ENCODE measurements at regions not wholly inside any gene's neighbourhood (a gene's known extent, or its start where the extent isn't known, plus 50 kb on each side); places are given as distances from the start of the nearest gene placed in this dataset.

DNA sequence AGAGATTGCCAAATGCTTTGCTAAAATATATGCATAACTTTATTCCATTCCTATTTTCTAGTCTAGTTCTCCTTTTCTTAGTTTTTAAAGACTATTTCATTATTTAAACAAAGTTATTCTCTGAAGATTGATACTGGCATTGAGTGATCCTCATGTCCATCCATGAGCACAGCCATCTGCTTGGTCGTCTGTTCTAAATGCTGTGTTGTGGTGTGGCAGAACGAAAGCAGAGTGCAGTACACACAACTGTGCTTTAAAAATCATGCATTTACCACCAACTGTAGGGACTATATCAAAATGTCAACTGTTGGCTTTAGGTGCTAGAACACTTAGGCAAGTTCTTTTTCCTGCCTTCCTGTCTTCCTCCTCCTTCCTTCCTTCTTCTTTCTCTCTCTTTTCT lies 226.6 kb downstream of the ACKR3 start:
- no peak for DNase-seq (ENCODE audit: low read depth in 2 of 2)

DNA sequence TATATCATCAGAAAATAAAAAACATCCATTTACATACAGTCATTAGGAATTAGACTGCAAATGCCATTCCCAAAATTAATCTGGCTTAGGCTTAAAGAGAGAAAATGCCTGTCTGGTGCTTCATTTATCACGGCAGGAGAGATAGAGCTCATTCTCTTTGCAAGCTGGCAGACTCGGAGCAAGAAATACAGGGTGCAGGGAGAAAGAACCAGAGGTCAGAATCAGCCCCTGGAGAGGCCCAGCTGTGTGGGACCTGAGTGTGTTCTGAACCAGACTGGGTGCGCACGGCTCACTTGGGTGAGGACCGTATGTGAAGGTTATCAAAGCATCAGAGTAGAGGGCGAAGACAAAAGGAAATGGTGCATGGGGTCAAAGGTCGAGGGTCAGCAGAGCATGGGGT lies 227.8 kb downstream of the ACKR3 start:
- no peak for DNase-seq (ENCODE audit: low read depth in 2 of 2)

- no peak for DNase-seq (ENCODE audit: low read depth in 2 of 2)
These were observed 228.9 kb downstream of the ACKR3 start for GRCh38 chr2:236798491-236798890.

GRCh38 chr2:236799391-236800026 lies 229.9 kb downstream of the ACKR3 start:
- no peak for DNase-seq (ENCODE audit: low read depth in 2 of 2)

GRCh38 chr2:236802862-236803261 lies 233.2 kb downstream of the ACKR3 start:
- DNase-seq (ENCODE audit: low read depth in 2 of 2), result no peak

DNA sequence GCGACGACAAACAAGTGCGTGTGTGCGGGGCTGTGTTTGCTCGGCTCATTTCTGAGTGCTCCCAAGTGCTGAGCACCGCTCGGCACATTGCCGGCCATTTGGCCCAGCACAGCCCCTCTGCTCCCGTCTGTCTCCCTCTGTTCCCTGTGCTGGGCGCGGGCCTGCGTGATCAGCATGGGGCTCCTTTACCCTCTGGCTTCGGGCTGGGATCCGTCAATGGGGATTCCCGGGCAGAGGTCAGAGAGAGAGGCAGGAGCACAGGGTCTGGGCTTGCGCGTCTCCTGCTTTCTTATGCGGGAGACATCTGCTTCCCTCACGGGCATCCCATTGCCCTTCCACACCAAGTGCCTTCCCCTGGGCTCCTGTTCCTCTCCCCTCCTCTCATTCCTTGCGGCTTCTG lies 234.0 kb downstream of the ACKR3 start:
- no peak for DNase-seq (ENCODE audit: low read depth in 2 of 2)

- no peak for DNase-seq (ENCODE audit: low read depth in 2 of 2)
These were observed 236.3 kb downstream of the ACKR3 start for GRCh38 chr2:236805800-236806531.

- no peak for DNase-seq (ENCODE audit: low read depth in 2 of 2)
These were observed 240.1 kb downstream of the ACKR3 start for GRCh38 chr2:236809716-236810115.

DNA sequence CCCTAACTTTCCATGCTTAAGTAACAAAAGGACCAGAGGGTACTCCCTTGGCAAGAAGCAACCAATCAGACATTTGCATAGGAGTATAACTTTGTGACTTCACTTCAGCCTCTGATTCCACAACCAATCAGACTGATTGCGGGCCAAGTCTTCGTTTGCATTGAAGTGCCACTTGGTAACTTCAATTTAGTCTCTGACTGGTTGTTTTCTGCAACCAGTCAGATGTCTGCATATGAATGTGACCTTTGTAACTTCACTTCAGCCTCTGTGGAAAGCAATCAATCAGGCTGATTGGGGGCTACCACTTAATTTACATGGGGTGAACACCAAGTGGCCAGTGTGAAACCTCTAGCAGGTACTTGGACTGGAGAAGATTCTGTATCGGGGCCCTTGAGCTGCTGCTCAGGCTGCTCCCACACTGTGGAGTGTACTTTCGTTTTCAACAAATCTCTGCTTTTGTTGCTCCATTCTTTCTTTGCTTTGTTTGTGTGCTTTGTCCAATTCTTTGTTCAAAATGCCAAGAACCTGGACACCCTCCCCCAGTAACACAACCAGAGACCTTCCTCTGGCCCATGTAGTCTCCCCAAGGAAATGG lies 241.5 kb downstream of the ACKR3 start:
- DNase-seq (ENCODE audit: low read depth in 2 of 2), result no peak

GRCh38 chr2:236813766-236814165 lies 244.1 kb downstream of the ACKR3 start:
- no peak for DNase-seq (ENCODE audit: low read depth in 2 of 2)

GRCh38 chr2:236814593-236814992 lies 245.0 kb downstream of the ACKR3 start:
- no peak for DNase-seq (ENCODE audit: low read depth in 2 of 2)

- DNase-seq (ENCODE audit: low read depth in 2 of 2), result no peak
These were observed 246.1 kb downstream of the ACKR3 start for GRCh38 chr2:236815746-236816145.

DNA sequence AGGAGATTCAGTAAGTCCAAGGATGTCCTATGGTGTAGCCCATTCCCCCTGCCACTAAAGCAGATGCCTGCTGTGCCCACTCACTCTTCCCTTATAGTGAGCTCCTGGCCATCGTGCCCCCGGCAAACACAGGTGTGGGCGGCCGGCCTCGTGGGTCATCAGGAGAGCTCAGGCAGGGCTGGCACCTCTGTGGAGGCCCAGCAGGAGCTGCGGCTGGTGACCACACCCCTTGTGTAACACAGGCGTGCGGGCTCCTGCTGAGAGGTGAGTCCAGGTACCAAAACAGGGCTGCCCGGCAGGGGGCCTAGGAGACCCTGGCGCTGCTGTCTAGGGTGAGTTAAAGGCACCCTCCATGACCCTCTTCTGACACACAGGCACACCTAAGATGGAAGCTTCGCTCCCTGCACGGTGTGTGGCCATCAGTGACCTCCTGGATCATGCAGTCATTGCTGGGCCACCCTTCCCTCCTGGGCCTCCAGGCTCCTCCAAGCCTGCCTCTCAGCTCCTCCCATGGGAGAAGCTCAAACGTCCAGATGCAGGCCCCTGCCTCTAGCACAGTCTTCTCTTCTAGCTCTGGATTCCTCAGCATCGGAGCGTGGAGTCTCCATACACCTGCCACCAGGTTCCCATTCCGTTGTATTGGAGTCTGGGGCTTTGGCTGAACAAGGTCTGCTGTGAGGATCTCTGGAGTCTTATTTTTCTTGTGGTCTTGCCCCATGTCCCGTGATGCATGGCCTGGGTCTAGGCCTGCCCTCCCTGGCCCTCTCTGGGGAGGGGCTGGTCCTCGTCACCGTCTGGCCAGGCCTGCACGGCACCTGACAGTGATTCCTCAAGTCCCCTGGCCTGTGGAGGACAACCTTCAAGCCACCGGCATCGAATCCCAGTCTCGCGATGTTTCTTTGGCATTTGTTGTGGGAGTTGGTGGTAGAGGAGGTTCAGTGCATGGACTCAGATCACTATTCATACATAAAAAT lies 246.9 kb downstream of the ACKR3 start:
- DNase-seq (ENCODE audit: low read depth in 2 of 2), result no peak

DNA sequence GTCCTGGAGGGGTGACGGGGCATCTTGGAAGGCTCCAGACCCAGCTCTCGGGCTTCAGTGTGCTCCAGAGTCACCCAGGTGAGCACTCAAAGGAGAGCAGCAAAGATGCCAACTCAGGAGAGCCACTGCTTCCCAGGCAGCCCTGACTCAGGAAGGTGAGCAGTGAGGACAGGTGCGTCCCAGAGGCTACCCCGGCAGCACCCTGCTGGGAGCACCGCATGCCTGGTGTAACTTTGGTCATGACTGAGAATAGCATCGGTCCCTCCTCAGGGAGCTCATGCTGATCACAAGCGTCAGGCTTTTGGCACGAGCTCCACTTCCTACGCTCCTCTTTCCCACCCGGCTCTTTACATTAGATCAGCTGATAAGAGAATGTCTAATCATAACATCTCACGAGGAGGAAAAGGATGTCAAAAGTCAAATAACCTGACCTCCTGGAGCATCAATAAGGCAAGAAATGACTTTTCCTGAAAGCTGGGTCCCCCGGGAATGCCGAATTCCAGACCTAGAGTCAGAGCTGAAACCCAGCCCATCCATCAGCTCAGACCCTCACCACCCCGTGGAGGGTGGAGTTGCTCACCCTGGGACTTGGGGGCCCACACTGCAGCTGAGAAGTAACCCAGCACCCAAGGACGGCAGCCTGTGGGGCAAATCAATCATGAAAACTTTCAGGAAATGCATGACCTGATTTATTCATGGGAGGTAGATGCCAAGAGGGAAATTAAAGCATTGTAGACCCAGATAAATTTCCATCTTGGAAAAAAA lies 248.8 kb downstream of the ACKR3 start:
- no peak for DNase-seq (ENCODE audit: low read depth in 2 of 2)

DNA sequence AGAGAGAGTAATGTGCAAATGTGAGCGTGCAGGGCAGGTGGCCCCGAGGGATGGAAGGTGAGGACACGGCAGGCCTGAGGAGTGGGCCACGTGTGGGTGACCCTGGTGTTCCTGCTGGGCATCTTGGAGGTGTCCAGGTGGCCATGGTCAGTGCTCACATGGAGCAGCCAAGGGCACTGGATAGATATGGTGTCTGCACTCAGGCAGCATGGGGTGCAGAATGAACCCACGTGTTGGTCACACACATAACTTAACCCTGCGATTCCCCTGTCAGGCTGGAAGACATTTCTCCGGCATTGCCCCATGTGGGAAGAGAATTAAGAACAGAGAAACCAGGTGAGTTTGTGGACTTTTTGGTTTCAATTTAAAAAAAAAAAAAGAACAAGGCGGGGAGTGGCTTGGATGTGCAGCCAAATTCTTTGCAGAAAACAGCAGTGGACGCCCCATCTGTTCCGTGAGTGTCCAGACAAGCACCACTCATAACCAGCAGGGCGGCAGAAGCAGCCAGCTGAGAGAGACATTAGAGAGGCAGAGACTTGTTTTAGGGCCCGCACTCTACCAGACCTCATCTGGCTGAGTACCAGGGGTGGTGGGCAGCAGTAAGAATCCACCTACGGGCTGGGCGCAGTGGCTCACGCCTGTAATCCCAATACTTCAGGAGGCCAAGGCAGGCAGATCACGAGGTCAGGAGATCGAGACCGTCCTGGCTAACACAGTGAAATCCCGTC lies 249.8 kb downstream of the ACKR3 start:
- no peak for DNase-seq (ENCODE audit: low read depth in 2 of 2)

DNA sequence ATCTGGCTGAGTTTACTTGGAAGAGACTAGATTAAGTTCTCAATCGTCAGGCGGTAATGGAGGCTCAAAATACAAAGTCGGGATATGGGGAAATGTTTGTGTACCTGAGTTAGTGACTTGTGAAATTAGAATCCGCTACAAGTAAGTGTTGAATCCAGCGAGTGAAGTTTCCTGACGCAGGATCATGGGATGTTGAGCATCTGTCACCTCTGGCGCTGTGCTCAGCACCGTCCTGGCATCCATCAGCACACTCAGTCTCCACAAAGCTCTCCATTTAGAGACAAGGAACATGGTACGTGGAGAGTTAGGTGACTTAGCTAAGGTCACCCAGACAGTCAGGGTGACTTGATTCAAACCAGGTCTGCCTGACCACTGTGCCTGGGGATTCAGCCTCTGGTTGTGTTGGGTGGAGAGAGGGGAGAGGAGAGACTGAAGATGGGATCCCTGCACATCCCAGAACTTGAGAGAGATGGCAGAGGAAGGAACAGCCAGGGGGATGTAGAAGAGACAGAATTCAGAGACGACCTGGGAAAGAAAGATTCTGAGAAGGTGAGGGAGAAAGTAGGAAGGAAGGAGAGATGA lies 251.2 kb downstream of the ACKR3 start:
- no peak for DNase-seq (ENCODE audit: low read depth in 2 of 2)

- no peak for DNase-seq (ENCODE audit: low read depth in 2 of 2)
These were observed 253.5 kb downstream of the ACKR3 start for GRCh38 chr2:236823041-236823629.

GRCh38 chr2:236823963-236824362 lies 254.3 kb downstream of the ACKR3 start:
- DNase-seq (ENCODE audit: low read depth in 2 of 2), result no peak

- DNase-seq (ENCODE audit: low read depth in 2 of 2), result no peak
These were observed 255.2 kb downstream of the ACKR3 start for GRCh38 chr2:236824836-236825235.

- DNase-seq (ENCODE audit: low read depth in 2 of 2), result no peak
These were observed 256.4 kb downstream of the ACKR3 start for GRCh38 chr2:236825989-236826510.

Measured in stimulated activated CD8-positive, alpha-beta memory T cell treated with anti-CD3 and anti-CD28 coated beads, Interleukin-7, amount 100 ng/mL, for 4 hours (primary cell).